ENCODE measurements at regions not wholly inside any gene's neighbourhood (a gene's known extent, or its start where the extent isn't known, plus 50 kb on each side); places are given as distances from the start of the nearest gene placed in this dataset.
"Not testable (repeated sequence)": the region's sequence is repeated elsewhere in the genome, so short reads cannot be mapped to it uniquely, and the experiment has no call there.

- Histone ChIP-seq H3K4me1 (ENCODE audit: control insufficient read depth in 1 of 2, insufficient read depth in 2 of 2, low read length in 2 of 2) (no peaks in the 10 kb centered on the region), H3K9me3 (ENCODE audit: control insufficient read depth, low read length) (no peaks in the 10 kb centered on the region), H3K27ac (ENCODE audit: low read depth in 1 of 2, low read length in 2 of 2) (no peak overlapping the region), H3K4me3 (ENCODE audit: low read length in 2 of 2) (no peak overlapping the region), H3K27me3 (ENCODE audit: control insufficient read depth in 1 of 2, insufficient read depth in 2 of 2, low read length in 1 of 2) (no peaks in the 10 kb centered on the region), H3K36me3 (ENCODE audit: control insufficient read depth in 1 of 2, insufficient read depth in 2 of 2, low read length in 1 of 2) (no peaks in the 10 kb centered on the region)
- no peak for DNase-seq
- 87 to 91% methylated on average over 6 of the region's 6 CpGs for WGBS, 2 donors
- ATAC-seq (ENCODE audit: low FRiP score), result no peak
- intact Hi-C loops (cut with DNase I), result no loop called here
Observed at GRCh38 chr5:6252581-6252980, 125.8 kb downstream of the MED10 start.

- intact Hi-C loops (cut with DNase I), result no loop called here
- Histone ChIP-seq H3K36me3 (ENCODE audit: control insufficient read depth in 1 of 2, insufficient read depth in 2 of 2, low read length in 1 of 2) (no peaks in the 10 kb centered on the region), H3K9me3 (ENCODE audit: control insufficient read depth, low read length) (no peaks in the 10 kb centered on the region), H3K27ac (ENCODE audit: low read depth in 1 of 2, low read length in 2 of 2) (no peak overlapping the region), H3K4me3 (ENCODE audit: low read length in 2 of 2) (no peak overlapping the region), H3K27me3 (ENCODE audit: control insufficient read depth in 1 of 2, insufficient read depth in 2 of 2, low read length in 1 of 2) (no peaks in the 10 kb centered on the region), H3K4me1 (ENCODE audit: control insufficient read depth in 1 of 2, insufficient read depth in 2 of 2, low read length in 2 of 2) (no peaks in the 10 kb centered on the region)
- no peak for ATAC-seq (ENCODE audit: low FRiP score)
- 84 to 91% methylated on average over 7 of the region's 7 CpGs for WGBS, 2 donors
- no peak for DNase-seq
Observed at GRCh38 chr5:6251565-6252102, 126.7 kb downstream of the MED10 start.

- no peaks in the 10 kb centered on the region for H3K4me1 ChIP-seq (ENCODE audit: control insufficient read depth in 1 of 2, insufficient read depth in 2 of 2, low read length in 2 of 2)
- DNase-seq, result no peak
- H3K27me3 ChIP-seq (ENCODE audit: control insufficient read depth in 1 of 2, insufficient read depth in 2 of 2, low read length in 1 of 2), result no peaks in the 10 kb centered on the region
- intact Hi-C loops (cut with DNase I), result no loop called here
- no peaks in the 10 kb centered on the region for H3K9me3 ChIP-seq (ENCODE audit: control insufficient read depth, low read length)
- no peaks in the 10 kb centered on the region for H3K36me3 ChIP-seq (ENCODE audit: control insufficient read depth in 1 of 2, insufficient read depth in 2 of 2, low read length in 1 of 2)
- H3K27ac ChIP-seq (ENCODE audit: low read depth in 1 of 2, low read length in 2 of 2), result no peak overlapping the region
- 92 to 93% methylated on average over 7 of the region's 7 CpGs for WGBS, 2 donors
- H3K4me3 ChIP-seq (ENCODE audit: low read length in 2 of 2), result no peak overlapping the region
- ATAC-seq (ENCODE audit: low FRiP score), result no peak
Observed at GRCh38 chr5:6250121-6250520, 128.2 kb downstream of the MED10 start.

GRCh38 chr5:6248132-6248531 is 130.2 kb downstream of the MED10 start:
- Histone ChIP-seq H3K4me3 (ENCODE audit: low read length in 2 of 2) (no peak overlapping the region), H3K9me3 (ENCODE audit: control insufficient read depth, low read length) (no peaks in the 10 kb centered on the region), H3K36me3 (ENCODE audit: control insufficient read depth in 1 of 2, insufficient read depth in 2 of 2, low read length in 1 of 2) (no peaks in the 10 kb centered on the region), H3K27me3 (ENCODE audit: control insufficient read depth in 1 of 2, insufficient read depth in 2 of 2, low read length in 1 of 2) (no peaks in the 10 kb centered on the region), H3K4me1 (ENCODE audit: control insufficient read depth in 1 of 2, insufficient read depth in 2 of 2, low read length in 2 of 2) (no peaks in the 10 kb centered on the region), H3K27ac (ENCODE audit: low read depth in 1 of 2, low read length in 2 of 2) (no peak overlapping the region)
- no peak for DNase-seq
- no peak for ATAC-seq (ENCODE audit: low FRiP score)
- 78 to 81% methylated on average over 5 of the region's 5 CpGs for WGBS, 2 donors
- intact Hi-C loops (cut with DNase I), result no loop called here

- DNase-seq (no peak), ATAC-seq (ENCODE audit: low FRiP score) (no peak)
- Histone ChIP-seq H3K4me3 (ENCODE audit: low read length in 2 of 2) (no peak overlapping the region), H3K4me1 (ENCODE audit: control insufficient read depth in 1 of 2, insufficient read depth in 2 of 2, low read length in 2 of 2) (no peaks in the 10 kb centered on the region), H3K27ac (ENCODE audit: low read depth in 1 of 2, low read length in 2 of 2) (no peak overlapping the region), H3K9me3 (ENCODE audit: control insufficient read depth, low read length) (no peaks in the 10 kb centered on the region), H3K36me3 (ENCODE audit: control insufficient read depth in 1 of 2, insufficient read depth in 2 of 2, low read length in 1 of 2) (no peaks in the 10 kb centered on the region), H3K27me3 (ENCODE audit: control insufficient read depth in 1 of 2, insufficient read depth in 2 of 2, low read length in 1 of 2) (no peaks in the 10 kb centered on the region)
- WGBS, 2 donors, result 81 to 91% methylated on average over 4 of the region's 4 CpGs
- intact Hi-C loops (cut with DNase I), result no loop called here
Observed at GRCh38 chr5:6246820-6247437, 131.4 kb downstream of the MED10 start.

GRCh38 chr5:6244339-6244714 is 134.0 kb downstream of the MED10 start:
- intact Hi-C loops (cut with DNase I), result no loop called here
- no peak for DNase-seq
- Histone ChIP-seq H3K27me3 (ENCODE audit: control insufficient read depth in 1 of 2, insufficient read depth in 2 of 2, low read length in 1 of 2) (no peaks in the 10 kb centered on the region), H3K9me3 (ENCODE audit: control insufficient read depth, low read length) (no peaks in the 10 kb centered on the region), H3K4me3 (ENCODE audit: low read length in 2 of 2) (no peak overlapping the region), H3K4me1 (ENCODE audit: control insufficient read depth in 1 of 2, insufficient read depth in 2 of 2, low read length in 2 of 2) (no peaks in the 10 kb centered on the region), H3K36me3 (ENCODE audit: control insufficient read depth in 1 of 2, insufficient read depth in 2 of 2, low read length in 1 of 2) (no peaks in the 10 kb centered on the region), H3K27ac (ENCODE audit: low read depth in 1 of 2, low read length in 2 of 2) (no peak overlapping the region)
- 76 to 77% methylated on average over 2 of the region's 2 CpGs for WGBS, 2 donors
- ATAC-seq (ENCODE audit: low FRiP score), result no peak

GRCh38 chr5:6243706-6244338 is 134.5 kb downstream of the MED10 start:
- intact Hi-C loops (cut with DNase I), result no loop called here
- H3K27me3 ChIP-seq (ENCODE audit: control insufficient read depth in 1 of 2, insufficient read depth in 2 of 2, low read length in 1 of 2), result no peaks in the 10 kb centered on the region
- DNase-seq, result no peak
- ATAC-seq (ENCODE audit: low FRiP score), result no peak
- no peaks in the 10 kb centered on the region for H3K36me3 ChIP-seq (ENCODE audit: control insufficient read depth in 1 of 2, insufficient read depth in 2 of 2, low read length in 1 of 2)
- H3K9me3 ChIP-seq (ENCODE audit: control insufficient read depth, low read length), result no peaks in the 10 kb centered on the region
- H3K27ac ChIP-seq (ENCODE audit: low read depth in 1 of 2, low read length in 2 of 2), result no peak overlapping the region
- no peak overlapping the region for H3K4me3 ChIP-seq (ENCODE audit: low read length in 2 of 2)
- H3K4me1 ChIP-seq (ENCODE audit: control insufficient read depth in 1 of 2, insufficient read depth in 2 of 2, low read length in 2 of 2), result no peaks in the 10 kb centered on the region
- WGBS, 2 donors, result 78% methylated on average over 5 of the region's 5 CpGs

GRCh38 chr5:6241056-6241455 is 137.3 kb downstream of the MED10 start:
- H3K27ac ChIP-seq (ENCODE audit: low read depth in 1 of 2, low read length in 2 of 2); H3K27me3 ChIP-seq (ENCODE audit: control insufficient read depth in 1 of 2, insufficient read depth in 2 of 2, low read length in 1 of 2); ATAC-seq (ENCODE audit: low FRiP score); intact Hi-C loops (cut with DNase I); H3K36me3 ChIP-seq (ENCODE audit: control insufficient read depth in 1 of 2, insufficient read depth in 2 of 2, low read length in 1 of 2); H3K4me3 ChIP-seq (ENCODE audit: low read length in 2 of 2); DNase-seq; H3K9me3 ChIP-seq (ENCODE audit: control insufficient read depth, low read length); H3K4me1 ChIP-seq (ENCODE audit: control insufficient read depth in 1 of 2, insufficient read depth in 2 of 2, low read length in 2 of 2): not testable (repeated sequence)

- intact Hi-C loops (cut with DNase I), result no loop called here
- no peak overlapping the region for H3K27ac ChIP-seq (ENCODE audit: low read depth in 1 of 2, low read length in 2 of 2)
- no peak overlapping the region for H3K4me3 ChIP-seq (ENCODE audit: low read length in 2 of 2)
- DNase-seq (no peak), ATAC-seq (ENCODE audit: low FRiP score) (no peak)
- WGBS, 2 donors, result 85 to 87% methylated on average over 8 of the region's 8 CpGs
- H3K9me3 ChIP-seq (ENCODE audit: control insufficient read depth, low read length), result no peaks in the 10 kb centered on the region
- H3K27me3 ChIP-seq (ENCODE audit: control insufficient read depth in 1 of 2, insufficient read depth in 2 of 2, low read length in 1 of 2), result no peaks in the 10 kb centered on the region
- no peaks in the 10 kb centered on the region for H3K36me3 ChIP-seq (ENCODE audit: control insufficient read depth in 1 of 2, insufficient read depth in 2 of 2, low read length in 1 of 2)
- H3K4me1 ChIP-seq (ENCODE audit: control insufficient read depth in 1 of 2, insufficient read depth in 2 of 2, low read length in 2 of 2), result no peaks in the 10 kb centered on the region
Observed at GRCh38 chr5:6236858-6237481, 141.4 kb downstream of the MED10 start.

Measured in aorta (tissue), 5 donors.